Esophagus muscularis mucosa (tissue), 4 donors: ENCODE measurements at regions not wholly inside any gene's neighbourhood (a gene's known extent, or its start where the extent isn't known, plus 50 kb on each side); places are given as distances from the start of the nearest gene placed in this dataset.

Experiments
- CTCF ChIP-seq, 3 experiments: fragments of 200-600 bp in 2 of 3; fragments of 450-650 bp in 1 of 3; sonication (generic) in 2 of 3; IDR thresholded peaks; one replicate each; pipeline ENCODE4 v1.5.1; 2017 to 2019; ENCODE audit warnings: antibody characterized with exemption in 3 of 3, mild to moderate bottlenecking in 2 of 3, moderate library complexity in 1 of 3
- EP300 ChIP-seq: sonication (generic); formaldehyde crosslinking; IDR thresholded peaks from one replicate; pipeline ENCODE4 v1.6.1; 2017; ENCODE audit warnings: antibody characterized with exemption
- POLR2A ChIP-seq: fragments of 450-650 bp; IDR thresholded peaks from one replicate; pipeline ENCODE4 v1.6.1; 2017; ENCODE audit warnings: antibody characterized with exemption, moderate library complexity, mild to moderate bottlenecking, low read depth
- POLR2AphosphoS5 ChIP-seq, 2 donors: sonication (generic); formaldehyde crosslinking; IDR thresholded peaks; one replicate each; pipeline ENCODE4 v1.6.1; 2017; ENCODE audit warnings: antibody characterized with exemption in 2 of 2

- TF ChIP-seq CTCF (IDR thresholded peaks at IDR 0.05) (no peak), POLR2AphosphoS5 (IDR thresholded peaks at IDR 0.05) (no peak), POLR2A (no peak), EP300 (no peak)
These were observed 409.0 kb downstream of the DAD1 start for GRCh38 chr14:22180045-22180444.
